ENCODE measurements at regions not wholly inside any gene's neighbourhood (a gene's known extent, or its start where the extent isn't known, plus 50 kb on each side); places are given as distances from the start of the nearest gene placed in this dataset.

DNA sequence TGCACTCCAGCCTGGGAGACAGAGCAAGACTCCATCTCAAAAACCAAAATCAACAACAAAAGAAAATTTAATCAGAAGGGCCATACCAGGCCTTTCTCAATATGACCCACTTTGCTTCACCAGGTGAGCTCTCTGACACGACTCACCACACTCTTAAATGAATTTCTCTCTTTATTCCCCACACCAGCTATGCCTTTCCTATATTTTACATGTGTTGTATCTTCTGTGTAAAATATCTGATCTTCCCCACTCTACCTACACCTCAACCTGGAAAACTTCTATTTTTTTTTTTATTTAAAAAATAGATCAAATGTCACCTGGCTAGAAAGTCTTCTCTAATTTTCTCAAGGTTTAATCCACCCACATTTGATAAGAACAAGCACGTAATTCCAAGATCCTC is 77.6 kb upstream of the SLC39A8 start:
- no peaks in the 10 kb centered on the region for H3K27me3 ChIP-seq
- DNase-seq (ENCODE audit: extremely low spot score in 2 of 2): no peak
- H3K36me3 ChIP-seq: no peaks in the 10 kb centered on the region
- H3K4me1 ChIP-seq: peaks cover 4% of the 10 kb centered on the region
- H3K27ac ChIP-seq: no peak overlapping the region
- TF ChIP-seq POLR2A (IDR thresholded peaks at IDR 0.05) (no peak), POLR2AphosphoS5 (IDR thresholded peaks at IDR 0.05; ENCODE audit: insufficient read depth in 1 of 2, low read depth in 1 of 2) (no peak)
- TF ChIP-seq, protein P1, sequence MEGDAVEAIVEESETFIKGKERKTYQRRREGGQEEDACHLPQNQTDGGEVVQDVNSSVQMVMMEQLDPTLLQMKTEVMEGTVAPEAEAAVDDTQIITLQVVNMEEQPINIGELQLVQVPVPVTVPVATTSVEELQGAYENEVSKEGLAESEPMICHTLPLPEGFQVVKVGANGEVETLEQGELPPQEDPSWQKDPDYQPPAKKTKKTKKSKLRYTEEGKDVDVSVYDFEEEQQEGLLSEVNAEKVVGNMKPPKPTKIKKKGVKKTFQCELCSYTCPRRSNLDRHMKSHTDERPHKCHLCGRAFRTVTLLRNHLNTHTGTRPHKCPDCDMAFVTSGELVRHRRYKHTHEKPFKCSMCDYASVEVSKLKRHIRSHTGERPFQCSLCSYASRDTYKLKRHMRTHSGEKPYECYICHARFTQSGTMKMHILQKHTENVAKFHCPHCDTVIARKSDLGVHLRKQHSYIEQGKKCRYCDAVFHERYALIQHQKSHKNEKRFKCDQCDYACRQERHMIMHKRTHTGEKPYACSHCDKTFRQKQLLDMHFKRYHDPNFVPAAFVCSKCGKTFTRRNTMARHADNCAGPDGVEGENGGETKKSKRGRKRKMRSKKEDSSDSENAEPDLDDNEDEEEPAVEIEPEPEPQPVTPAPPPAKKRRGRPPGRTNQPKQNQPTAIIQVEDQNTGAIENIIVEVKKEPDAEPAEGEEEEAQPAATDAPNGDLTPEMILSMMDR (IDR thresholded peaks at IDR 0.05): no peak
- intact Hi-C loops (cut with DNase I): no loop called here
- H3K4me3 ChIP-seq: no peak overlapping the region
- H3K9me3 ChIP-seq: no peaks in the 10 kb centered on the region

DNA sequence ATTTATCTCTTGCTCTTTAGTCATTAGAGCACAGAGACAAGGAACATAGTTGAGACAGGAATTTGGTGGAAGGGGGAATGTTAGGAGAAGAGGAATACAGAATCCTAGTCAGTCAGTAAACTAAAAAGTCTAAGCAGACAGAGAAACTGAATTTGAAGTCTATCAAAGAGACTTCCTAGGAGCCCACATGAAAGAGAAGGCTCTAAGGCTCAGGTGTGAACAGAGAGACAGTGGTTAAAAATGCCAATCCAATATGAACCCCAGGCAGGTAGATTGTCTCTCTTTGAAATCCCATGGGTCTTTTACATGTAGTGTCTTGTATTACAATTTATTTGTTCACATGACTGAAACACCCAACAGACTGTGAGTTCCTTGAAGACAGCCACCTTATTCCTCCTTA is 77.8 kb upstream of the NFKB1 start:
- H3K36me3 ChIP-seq: no peaks in the 10 kb centered on the region
- H3K27me3 ChIP-seq: no peaks in the 10 kb centered on the region
- DNase-seq (ENCODE audit: extremely low spot score in 2 of 2): no peak
- intact Hi-C loops (cut with DNase I): no loop called here
- TF ChIP-seq POLR2AphosphoS5 (IDR thresholded peaks at IDR 0.05; ENCODE audit: insufficient read depth in 1 of 2, low read depth in 1 of 2): no peak
- TF ChIP-seq, protein P1 (IDR thresholded peaks at IDR 0.05): no peak
- peaks cover 4% of the 10 kb centered on the region for H3K4me1 ChIP-seq
- no peak overlapping the region for H3K4me3 ChIP-seq
- no peak overlapping the region for H3K27ac ChIP-seq
- H3K9me3 ChIP-seq: no peaks in the 10 kb centered on the region

DNA sequence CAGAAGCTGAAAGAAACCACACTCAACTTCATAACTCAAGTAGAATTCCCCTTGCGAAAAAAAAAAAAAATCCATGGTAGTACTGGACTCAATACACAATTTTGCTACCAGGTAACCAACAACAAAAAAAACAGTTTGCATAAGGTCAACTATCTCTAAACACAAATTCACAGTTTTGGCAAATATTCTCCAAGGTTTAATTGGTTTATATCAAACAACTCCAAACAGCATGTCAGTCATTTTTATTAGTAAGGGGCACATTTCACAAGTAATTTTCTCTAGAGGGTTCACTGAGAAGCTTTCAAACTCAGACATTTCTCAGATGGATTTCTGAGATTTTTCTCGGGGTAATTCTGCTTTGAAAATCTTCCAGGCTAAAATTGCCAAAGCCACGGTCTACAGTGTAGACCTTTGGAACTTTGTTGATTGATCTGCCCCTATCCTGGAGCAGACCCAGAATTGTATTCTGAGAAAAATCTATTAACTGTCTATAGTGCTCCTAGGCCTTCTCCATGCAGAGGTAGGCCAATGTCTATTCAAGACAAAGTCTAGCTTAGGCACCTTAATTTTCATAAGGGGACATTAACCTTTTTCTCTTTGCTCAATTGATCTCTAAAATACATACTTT is 73.7 kb upstream of the NFKB1 start:
- TF ChIP-seq POLR2AphosphoS5 (IDR thresholded peaks at IDR 0.05; ENCODE audit: insufficient read depth in 1 of 2, low read depth in 1 of 2): no peak
- no peak for TF ChIP-seq POLR2A (IDR thresholded peaks at IDR 0.05)
- TF ChIP-seq, protein P1 (IDR thresholded peaks at IDR 0.05): no peak
- H3K4me1 ChIP-seq: peaks cover 15% of the 10 kb centered on the region
- no peaks in the 10 kb centered on the region for H3K27me3 ChIP-seq
- H3K4me3 ChIP-seq: no peak overlapping the region
- DNase-seq (ENCODE audit: extremely low spot score in 2 of 2): no peak
- intact Hi-C loops (cut with DNase I): no loop called here
- H3K9me3 ChIP-seq: no peaks in the 10 kb centered on the region
- no peak overlapping the region for H3K27ac ChIP-seq
- no peaks in the 10 kb centered on the region for H3K36me3 ChIP-seq

DNA sequence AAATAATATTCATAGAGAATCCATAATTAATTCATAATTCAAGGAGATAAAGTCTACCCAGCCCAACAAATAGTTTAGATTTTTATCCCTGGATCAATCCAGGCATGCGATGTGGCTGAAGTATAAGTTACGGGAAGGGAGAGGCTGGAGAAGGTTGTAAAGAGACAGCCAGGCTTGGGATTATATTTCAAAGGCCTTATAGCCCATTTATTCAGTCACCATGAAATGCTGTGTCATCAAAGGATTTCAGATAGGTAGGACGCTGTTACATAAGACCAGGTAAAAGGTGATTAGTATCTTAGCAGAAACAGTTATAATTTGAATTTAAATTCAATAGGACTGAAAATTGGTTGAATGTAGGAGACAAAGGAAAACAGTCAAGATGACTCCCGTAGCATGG is 73.0 kb upstream of the NFKB1 start:
- H3K27ac ChIP-seq: no peak overlapping the region

DNA sequence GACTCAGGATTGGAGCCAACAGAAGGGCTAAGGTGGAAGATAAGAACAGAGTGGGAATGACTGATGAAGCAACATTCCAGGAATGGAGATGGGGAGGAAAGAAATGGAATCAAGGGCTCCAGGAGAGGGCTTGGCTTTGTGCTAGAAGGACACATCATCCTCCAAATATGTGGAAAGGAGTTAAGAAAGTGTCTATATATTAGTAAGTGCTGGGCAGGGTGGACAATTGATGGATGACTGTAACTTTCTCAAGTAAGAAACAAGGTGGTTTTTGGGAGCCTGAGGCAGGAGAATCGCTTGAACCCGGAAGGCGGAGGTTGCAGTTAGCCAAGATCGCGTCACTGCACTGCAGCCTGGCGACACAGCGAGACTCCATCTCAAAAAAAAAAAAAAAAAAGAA is 71.6 kb upstream of the NFKB1 start:
- H3K4me3 ChIP-seq: no peak overlapping the region
- H3K9me3 ChIP-seq: no peaks in the 10 kb centered on the region
- H3K27me3 ChIP-seq: no peaks in the 10 kb centered on the region
- no peak for DNase-seq (ENCODE audit: extremely low spot score in 2 of 2)
- peak overlapping the region; percentile 84 for H3K27ac ChIP-seq
- no peaks in the 10 kb centered on the region for H3K36me3 ChIP-seq
- peaks cover 15% of the 10 kb centered on the region for H3K4me1 ChIP-seq
- intact Hi-C loops (cut with DNase I): no loop called here
- TF ChIP-seq, protein P1 (IDR thresholded peaks at IDR 0.05): no peak
- TF ChIP-seq POLR2AphosphoS5 (IDR thresholded peaks at IDR 0.05; ENCODE audit: insufficient read depth in 1 of 2, low read depth in 1 of 2) (no peak), POLR2A (IDR thresholded peaks at IDR 0.05) (no peak)

More for the DNA sequence above, 73.0 kb upstream of the NFKB1 start:
- Histone ChIP-seq H3K4me3 (no peak overlapping the region), H3K4me1 (peaks cover 15% of the 10 kb centered on the region), H3K36me3 (no peaks in the 10 kb centered on the region), H3K27me3 (no peaks in the 10 kb centered on the region), H3K9me3 (no peaks in the 10 kb centered on the region)
- TF ChIP-seq, protein P1 (IDR thresholded peaks at IDR 0.05): no peak
- TF ChIP-seq POLR2AphosphoS5 (IDR thresholded peaks at IDR 0.05; ENCODE audit: insufficient read depth in 1 of 2, low read depth in 1 of 2) (no peak), POLR2A (IDR thresholded peaks at IDR 0.05) (no peak)
- intact Hi-C loops (cut with DNase I): no loop called here
- no peak for DNase-seq (ENCODE audit: extremely low spot score in 2 of 2)
